ENCODE measurements at regions not wholly inside any gene's neighbourhood (a gene's known extent, or its start where the extent isn't known, plus 50 kb on each side); places are given as distances from the start of the nearest gene placed in this dataset.

DNA sequence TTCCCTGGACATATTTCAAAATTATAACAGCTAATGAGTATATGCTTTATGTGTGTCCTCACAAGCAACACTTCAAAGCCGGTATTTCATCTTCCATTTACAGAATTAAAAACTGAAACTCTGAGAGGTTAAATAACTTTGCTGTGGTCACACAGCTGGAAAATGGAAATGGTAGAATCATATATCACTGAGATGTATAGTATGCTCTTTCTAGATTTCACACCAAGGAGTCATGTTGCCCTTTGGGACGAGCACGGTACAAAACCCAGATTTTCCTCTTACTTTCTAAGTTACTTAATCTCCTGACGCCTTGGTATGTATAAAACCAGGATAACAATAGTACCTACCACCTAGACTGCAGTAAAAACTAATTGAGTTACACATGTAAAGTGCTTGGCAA lies 152.6 kb upstream of the GRIP1 start:
- H3K9me1 ChIP-seq (replicated peaks; ENCODE audit: control insufficient read depth, extremely low read depth, insufficient read depth, low read length): no peaks in the 10 kb centered on the region
- no peak overlapping the region for H3K4me2 ChIP-seq (ENCODE audit: insufficient read depth, low read length)
- H3K27ac ChIP-seq (ENCODE audit: insufficient read depth, low read depth, low read length): no peak overlapping the region
- BruUV-seq (replicated peaks): no TSS peak
- no peak overlapping the region for H3K4me3 ChIP-seq (replicated peaks in 1 of 3; ENCODE audit: insufficient read depth in 1 of 3, low read depth in 1 of 3, low read length in 3 of 3)
- FAIRE-seq: no peak
- ChIA-PET POLR2A (no interaction called here), CTCF (no interaction called here)
- no peaks in the 10 kb centered on the region for H4K20me1 ChIP-seq (replicated peaks; ENCODE audit: control insufficient read depth, extremely low read depth, insufficient read depth, low read length)
- no peaks in the 10 kb centered on the region for H3K79me2 ChIP-seq (ENCODE audit: control insufficient read depth, insufficient read depth, low read length)
- no peaks in the 10 kb centered on the region for H3K9me3 ChIP-seq (replicated peaks; ENCODE audit: control insufficient read depth, insufficient read depth, low read length)
- no peaks in the 10 kb centered on the region for H3K36me3 ChIP-seq (ENCODE audit: control insufficient read depth in 2 of 2, extremely low read depth in 1 of 2, insufficient read depth in 2 of 2, low read length in 2 of 2)
- no peaks in the 10 kb centered on the region for H3K4me1 ChIP-seq (ENCODE audit: control insufficient read depth, extremely low read depth, insufficient read depth, low read length)
- no peaks in the 10 kb centered on the region for H3K27me3 ChIP-seq (ENCODE audit: control insufficient read depth in 2 of 2, insufficient read depth in 2 of 2, low read length in 2 of 2)
- no peak overlapping the region for H2AFZ ChIP-seq (ENCODE audit: low read depth, low read length)
- no peak overlapping the region for H3K9ac ChIP-seq (replicated peaks; ENCODE audit: extremely low read depth, insufficient read depth, low read length)
- intact Hi-C loops (cut with micrococcal nuclease): no loop called here
- no peak for DNase-seq (ENCODE audit: low read depth, low spot score)
- TF ChIP-seq FOS (IDR thresholded peaks at IDR 0.05; ENCODE audit: borderline replicate concordance, insufficient read depth, low read length) (no peak), MYC (IDR thresholded peaks at IDR 0.05; ENCODE audit: low read depth, low read length) (no peak), JUN (IDR thresholded peaks at IDR 0.05; ENCODE audit: borderline replicate concordance, insufficient read depth, insufficient read length, low read depth) (no peak), EZH2 (IDR thresholded peaks at IDR 0.05; ENCODE audit: borderline replicate concordance, low read depth, low read length, severe bottlenecking) (no peak), GATA2 (IDR thresholded peaks at IDR 0.05; ENCODE audit: insufficient read depth, insufficient read length, low read depth, low read length) (no peak), POLR2A (IDR thresholded peaks at IDR 0.05; ENCODE audit: low read depth, low read length) (no peak), POLR2AphosphoS5 (IDR thresholded peaks at IDR 0.05; ENCODE audit: insufficient read depth, low read depth, low read length) (no peak)
- TF ChIP-seq, protein P1, sequence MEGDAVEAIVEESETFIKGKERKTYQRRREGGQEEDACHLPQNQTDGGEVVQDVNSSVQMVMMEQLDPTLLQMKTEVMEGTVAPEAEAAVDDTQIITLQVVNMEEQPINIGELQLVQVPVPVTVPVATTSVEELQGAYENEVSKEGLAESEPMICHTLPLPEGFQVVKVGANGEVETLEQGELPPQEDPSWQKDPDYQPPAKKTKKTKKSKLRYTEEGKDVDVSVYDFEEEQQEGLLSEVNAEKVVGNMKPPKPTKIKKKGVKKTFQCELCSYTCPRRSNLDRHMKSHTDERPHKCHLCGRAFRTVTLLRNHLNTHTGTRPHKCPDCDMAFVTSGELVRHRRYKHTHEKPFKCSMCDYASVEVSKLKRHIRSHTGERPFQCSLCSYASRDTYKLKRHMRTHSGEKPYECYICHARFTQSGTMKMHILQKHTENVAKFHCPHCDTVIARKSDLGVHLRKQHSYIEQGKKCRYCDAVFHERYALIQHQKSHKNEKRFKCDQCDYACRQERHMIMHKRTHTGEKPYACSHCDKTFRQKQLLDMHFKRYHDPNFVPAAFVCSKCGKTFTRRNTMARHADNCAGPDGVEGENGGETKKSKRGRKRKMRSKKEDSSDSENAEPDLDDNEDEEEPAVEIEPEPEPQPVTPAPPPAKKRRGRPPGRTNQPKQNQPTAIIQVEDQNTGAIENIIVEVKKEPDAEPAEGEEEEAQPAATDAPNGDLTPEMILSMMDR (IDR thresholded peaks at IDR 0.05; ENCODE audit: extremely low read depth in 1 of 2, insufficient read depth in 1 of 2, low read depth in 1 of 2, low read length in 2 of 2): no peak
- TF ChIP-seq, protein P2, sequence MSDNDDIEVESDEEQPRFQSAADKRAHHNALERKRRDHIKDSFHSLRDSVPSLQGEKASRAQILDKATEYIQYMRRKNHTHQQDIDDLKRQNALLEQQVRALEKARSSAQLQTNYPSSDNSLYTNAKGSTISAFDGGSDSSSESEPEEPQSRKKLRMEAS (IDR thresholded peaks at IDR 0.05; ENCODE audit: insufficient read depth, insufficient read length): no peak
- dilution Hi-C loops (cut with MboI; ENCODE audit: extremely low pct_ligation_motif_present, low sequenced_read_pairs): no loop called here
